Stomach (tissue), 4 donors: ENCODE measurements at regions not wholly inside any gene's neighbourhood (a gene's known extent, or its start where the extent isn't known, plus 50 kb on each side); places are given as distances from the start of the nearest gene placed in this dataset.

Experiments
- POLR2A ChIP-seq, 4 donors: fragments of 450-650 bp; IDR thresholded peaks; one replicate each; pipeline ENCODE4 v1.6.1; 2016; ENCODE audit warnings: antibody characterized with exemption in 4 of 4, control low read depth in 2 of 4, mild to moderate bottlenecking in 1 of 4, moderate library complexity in 1 of 4
- TF ChIP-seq, protein P1 (sequence below), 7 experiments: fragments of 450-650 bp in 4 of 7; fragments of 200-600 bp in 3 of 7; sonication (generic) in 3 of 7; IDR thresholded peaks; one replicate each; pipeline ENCODE4 v1.5.1; 2016 to 2019; ENCODE audit warnings: antibody characterized with exemption in 7 of 7, control low read depth in 2 of 7, mild to moderate bottlenecking in 1 of 7

DNA sequence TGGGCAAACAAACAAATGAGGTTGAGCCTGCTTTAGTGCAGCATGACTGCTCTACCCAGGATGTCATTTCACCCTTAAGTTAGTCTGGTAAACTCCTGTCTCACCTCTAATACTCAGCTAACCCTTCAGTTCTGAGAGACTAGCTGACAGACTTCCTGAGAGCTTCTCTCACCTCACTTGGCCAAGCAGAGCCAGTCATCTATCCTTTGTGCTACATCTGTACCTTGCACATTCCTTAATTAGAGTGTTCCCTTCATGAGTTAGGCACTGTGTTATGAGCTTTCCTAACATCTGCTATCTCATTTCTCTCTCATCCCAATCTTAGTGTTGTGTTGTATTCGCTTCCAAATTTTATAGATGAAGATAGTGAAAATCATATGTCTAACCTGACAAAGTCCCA, 220.1 kb upstream of the PIK3C3 start:
- TF ChIP-seq, protein P1, sequence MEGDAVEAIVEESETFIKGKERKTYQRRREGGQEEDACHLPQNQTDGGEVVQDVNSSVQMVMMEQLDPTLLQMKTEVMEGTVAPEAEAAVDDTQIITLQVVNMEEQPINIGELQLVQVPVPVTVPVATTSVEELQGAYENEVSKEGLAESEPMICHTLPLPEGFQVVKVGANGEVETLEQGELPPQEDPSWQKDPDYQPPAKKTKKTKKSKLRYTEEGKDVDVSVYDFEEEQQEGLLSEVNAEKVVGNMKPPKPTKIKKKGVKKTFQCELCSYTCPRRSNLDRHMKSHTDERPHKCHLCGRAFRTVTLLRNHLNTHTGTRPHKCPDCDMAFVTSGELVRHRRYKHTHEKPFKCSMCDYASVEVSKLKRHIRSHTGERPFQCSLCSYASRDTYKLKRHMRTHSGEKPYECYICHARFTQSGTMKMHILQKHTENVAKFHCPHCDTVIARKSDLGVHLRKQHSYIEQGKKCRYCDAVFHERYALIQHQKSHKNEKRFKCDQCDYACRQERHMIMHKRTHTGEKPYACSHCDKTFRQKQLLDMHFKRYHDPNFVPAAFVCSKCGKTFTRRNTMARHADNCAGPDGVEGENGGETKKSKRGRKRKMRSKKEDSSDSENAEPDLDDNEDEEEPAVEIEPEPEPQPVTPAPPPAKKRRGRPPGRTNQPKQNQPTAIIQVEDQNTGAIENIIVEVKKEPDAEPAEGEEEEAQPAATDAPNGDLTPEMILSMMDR (IDR thresholded peaks at IDR 0.05) = no peak
- no peak for TF ChIP-seq POLR2A (IDR thresholded peaks at IDR 0.05)
